OCI-LY1 (cell line): ENCODE measurements at regions not wholly inside any gene's neighbourhood (a gene's known extent, or its start where the extent isn't known, plus 50 kb on each side); places are given as distances from the start of the nearest gene placed in this dataset.

ENCODE experiments used
- EZH2 ChIP-seq: fragments of 200-600 bp; sonication (generic), shearing (Covaris generic); IDR thresholded peaks from 2 replicates; pipeline ENCODE4 v1.8.0; 2017; ENCODE audit warnings: borderline replicate concordance, mixed run types, mild to moderate bottlenecking, antibody characterized with exemption, low read length, moderate library complexity, mixed read lengths
- TF ChIP-seq, protein P1 (sequence below): fragments of 200-600 bp; sonication (generic), shearing (Covaris generic); IDR thresholded peaks from 2 replicates; pipeline ENCODE4 v1.5.1; 2017; ENCODE audit warnings: mild to moderate bottlenecking, antibody characterized with exemption, low read length, moderate library complexity, mixed read lengths

DNA sequence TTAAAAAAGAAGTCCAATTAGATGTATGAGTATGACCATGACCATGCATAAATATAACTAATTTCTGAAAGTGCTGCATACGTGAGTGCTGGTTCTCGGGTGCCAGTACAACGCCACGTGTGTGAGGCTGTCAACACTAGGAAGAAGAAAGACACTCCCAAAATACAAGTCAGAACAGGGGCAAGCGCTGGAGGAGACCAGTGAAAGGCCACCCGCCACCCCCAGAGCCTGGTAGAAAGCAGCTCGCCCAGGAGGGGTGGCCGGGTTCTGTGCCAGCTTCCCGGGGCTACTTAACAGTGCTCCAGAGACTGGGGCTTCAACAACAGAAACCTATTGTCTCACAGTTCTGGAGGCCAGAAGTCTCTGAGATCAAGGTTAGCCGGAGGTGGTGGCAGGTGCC is 147.6 kb downstream of the RTP5 start:
- TF ChIP-seq, protein P1, sequence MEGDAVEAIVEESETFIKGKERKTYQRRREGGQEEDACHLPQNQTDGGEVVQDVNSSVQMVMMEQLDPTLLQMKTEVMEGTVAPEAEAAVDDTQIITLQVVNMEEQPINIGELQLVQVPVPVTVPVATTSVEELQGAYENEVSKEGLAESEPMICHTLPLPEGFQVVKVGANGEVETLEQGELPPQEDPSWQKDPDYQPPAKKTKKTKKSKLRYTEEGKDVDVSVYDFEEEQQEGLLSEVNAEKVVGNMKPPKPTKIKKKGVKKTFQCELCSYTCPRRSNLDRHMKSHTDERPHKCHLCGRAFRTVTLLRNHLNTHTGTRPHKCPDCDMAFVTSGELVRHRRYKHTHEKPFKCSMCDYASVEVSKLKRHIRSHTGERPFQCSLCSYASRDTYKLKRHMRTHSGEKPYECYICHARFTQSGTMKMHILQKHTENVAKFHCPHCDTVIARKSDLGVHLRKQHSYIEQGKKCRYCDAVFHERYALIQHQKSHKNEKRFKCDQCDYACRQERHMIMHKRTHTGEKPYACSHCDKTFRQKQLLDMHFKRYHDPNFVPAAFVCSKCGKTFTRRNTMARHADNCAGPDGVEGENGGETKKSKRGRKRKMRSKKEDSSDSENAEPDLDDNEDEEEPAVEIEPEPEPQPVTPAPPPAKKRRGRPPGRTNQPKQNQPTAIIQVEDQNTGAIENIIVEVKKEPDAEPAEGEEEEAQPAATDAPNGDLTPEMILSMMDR = no peak
- no peak for TF ChIP-seq EZH2
